Thyroid gland (tissue), 4 donors: ENCODE measurements at regions not wholly inside any gene's neighbourhood (a gene's known extent, or its start where the extent isn't known, plus 50 kb on each side); places are given as distances from the start of the nearest gene placed in this dataset.

Experiments
- CTCF ChIP-seq, 6 experiments: fragments of 200-600 bp in 3 of 6; fragments of 450-650 bp in 3 of 6; sonication (generic) in 3 of 6; IDR thresholded peaks; one replicate each; pipeline ENCODE4 v1.5.1; 2016 to 2019; ENCODE audit warnings: antibody characterized with exemption in 6 of 6, mild to moderate bottlenecking in 2 of 6, inconsistent platforms in 1 of 6, moderate library complexity in 1 of 6
- POLR2A ChIP-seq, 2 donors: fragments of 450-650 bp; IDR thresholded peaks; one replicate each; pipeline ENCODE4 v1.6.1; 2017; ENCODE audit warnings: antibody characterized with exemption in 2 of 2, mild to moderate bottlenecking in 2 of 2, moderate library complexity in 1 of 2

GRCh38 chr4:33302321-33302720, 2582.2 kb downstream of the PCDH7 start:
- no peak for TF ChIP-seq CTCF (IDR thresholded peaks at IDR 0.05)
- TF ChIP-seq POLR2A (IDR thresholded peaks at IDR 0.05): no peak
